Prostate gland (tissue), 2 donors: ENCODE measurements at regions not wholly inside any gene's neighbourhood (a gene's known extent, or its start where the extent isn't known, plus 50 kb on each side); places are given as distances from the start of the nearest gene placed in this dataset.

Source experiments
- POLR2AphosphoS5 ChIP-seq: sonication (generic); formaldehyde crosslinking; IDR thresholded peaks from one replicate; pipeline ENCODE4 v1.6.1; 2017; ENCODE audit warnings: antibody characterized with exemption
- TF ChIP-seq, protein P1 (sequence below), 4 experiments: fragments of 200-600 bp in 2 of 4; fragments of 450-650 bp in 2 of 4; sonication (generic) in 2 of 4; IDR thresholded peaks; 1 replicate in 3 of 4; 2 replicates in 1 of 4; pipeline ENCODE4 v1.5.1; 2016 to 2019; ENCODE audit warnings: antibody characterized with exemption in 4 of 4, mild to moderate bottlenecking in 2 of 4, moderate library complexity in 2 of 4

DNA sequence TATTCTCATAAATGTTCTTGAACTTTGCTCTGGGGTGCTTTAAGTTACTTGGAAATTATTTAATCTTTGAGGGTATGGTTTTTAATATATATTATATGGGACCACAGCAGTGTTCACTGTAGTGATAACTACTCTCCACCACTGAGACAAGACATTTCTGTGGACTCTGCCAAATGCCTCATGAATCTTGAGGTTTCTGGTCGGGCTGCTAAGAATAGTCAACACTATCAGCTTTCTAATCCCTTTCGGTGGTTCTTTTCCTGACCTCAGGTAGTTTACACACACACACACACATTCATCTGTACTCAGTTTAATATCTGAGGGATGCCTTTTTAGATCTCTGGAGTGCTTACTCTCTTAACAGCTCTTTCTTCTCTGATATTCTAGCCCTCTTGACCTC, 500.7 kb downstream of the MAFB start:
- no peak for TF ChIP-seq POLR2AphosphoS5
- TF ChIP-seq, protein P1, sequence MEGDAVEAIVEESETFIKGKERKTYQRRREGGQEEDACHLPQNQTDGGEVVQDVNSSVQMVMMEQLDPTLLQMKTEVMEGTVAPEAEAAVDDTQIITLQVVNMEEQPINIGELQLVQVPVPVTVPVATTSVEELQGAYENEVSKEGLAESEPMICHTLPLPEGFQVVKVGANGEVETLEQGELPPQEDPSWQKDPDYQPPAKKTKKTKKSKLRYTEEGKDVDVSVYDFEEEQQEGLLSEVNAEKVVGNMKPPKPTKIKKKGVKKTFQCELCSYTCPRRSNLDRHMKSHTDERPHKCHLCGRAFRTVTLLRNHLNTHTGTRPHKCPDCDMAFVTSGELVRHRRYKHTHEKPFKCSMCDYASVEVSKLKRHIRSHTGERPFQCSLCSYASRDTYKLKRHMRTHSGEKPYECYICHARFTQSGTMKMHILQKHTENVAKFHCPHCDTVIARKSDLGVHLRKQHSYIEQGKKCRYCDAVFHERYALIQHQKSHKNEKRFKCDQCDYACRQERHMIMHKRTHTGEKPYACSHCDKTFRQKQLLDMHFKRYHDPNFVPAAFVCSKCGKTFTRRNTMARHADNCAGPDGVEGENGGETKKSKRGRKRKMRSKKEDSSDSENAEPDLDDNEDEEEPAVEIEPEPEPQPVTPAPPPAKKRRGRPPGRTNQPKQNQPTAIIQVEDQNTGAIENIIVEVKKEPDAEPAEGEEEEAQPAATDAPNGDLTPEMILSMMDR (IDR thresholded peaks at IDR 0.05) = no peak
